Esophagus muscularis mucosa (tissue), 4 donors: ENCODE measurements at regions not wholly inside any gene's neighbourhood (a gene's known extent, or its start where the extent isn't known, plus 50 kb on each side); places are given as distances from the start of the nearest gene placed in this dataset.

ENCODE experiments used
- DNase-seq: peaks from one replicate; pipeline ENCODE4 v3.0.0-alpha.2; 2017; ENCODE audit errors: extremely low spot score
- H3K27ac ChIP-seq, 4 donors: fragments of 200-600 bp; sonication (generic); replicated peaks in 1 of 4; 1 replicate in 3 of 4; 2 replicates in 1 of 4; pipeline ENCODE4 v1.5.1; 2016 to 2019; ENCODE audit warnings: mild to moderate bottlenecking in 1 of 4
- H3K27me3 ChIP-seq, 4 donors: fragments of 200-600 bp; sonication (generic); one replicate each; pipeline versions ENCODE4 v1.5.1 to v1.6.0; 2016 to 2019
- H3K36me3 ChIP-seq, 4 donors: fragments of 200-600 bp; sonication (generic); one replicate each; pipeline ENCODE4 v1.5.1; 2016 to 2019
- H3K4me1 ChIP-seq, 4 donors: fragments of 200-600 bp; sonication (generic); one replicate each; pipeline ENCODE4 v1.5.1; 2016 to 2019
- H3K4me3 ChIP-seq, 4 donors: fragments of 200-600 bp; sonication (generic); 1 replicate in 2 of 4; 2 replicates in 2 of 4; pipeline ENCODE4 v1.5.1; 2016 to 2019; ENCODE audit warnings: mild to moderate bottlenecking in 4 of 4, moderate library complexity in 1 of 4
- H3K9me3 ChIP-seq, 4 donors: fragments of 200-600 bp; sonication (generic); 1 replicate in 3 of 4; 2 replicates in 1 of 4; pipeline ENCODE4 v1.5.1; 2016 to 2019
- CTCF ChIP-seq, 3 experiments: fragments of 200-600 bp in 2 of 3; fragments of 450-650 bp in 1 of 3; sonication (generic) in 2 of 3; IDR thresholded peaks; one replicate each; pipeline ENCODE4 v1.5.1; 2017 to 2019; ENCODE audit warnings: antibody characterized with exemption in 3 of 3, mild to moderate bottlenecking in 2 of 3, moderate library complexity in 1 of 3
- EP300 ChIP-seq: sonication (generic); formaldehyde crosslinking; IDR thresholded peaks from one replicate; pipeline ENCODE4 v1.6.1; 2017; ENCODE audit warnings: antibody characterized with exemption
- POLR2A ChIP-seq: fragments of 450-650 bp; IDR thresholded peaks from one replicate; pipeline ENCODE4 v1.6.1; 2017; ENCODE audit warnings: antibody characterized with exemption, moderate library complexity, mild to moderate bottlenecking, low read depth
- POLR2AphosphoS5 ChIP-seq, 2 donors: sonication (generic); formaldehyde crosslinking; IDR thresholded peaks; one replicate each; pipeline ENCODE4 v1.6.1; 2017; ENCODE audit warnings: antibody characterized with exemption in 2 of 2
- WGBS: methylation state at CpG from one replicate; pipeline ENCODE4 v1.1.5; 2018; 5-methylcytosine and 5-hydroxymethylcytosine counted together
- intact Hi-C: fragments of 100-400 bp; cut with DNase I; formaldehyde crosslinking; loops from one replicate; pipeline ENCODE4 v1.15.1; 2023

DNA sequence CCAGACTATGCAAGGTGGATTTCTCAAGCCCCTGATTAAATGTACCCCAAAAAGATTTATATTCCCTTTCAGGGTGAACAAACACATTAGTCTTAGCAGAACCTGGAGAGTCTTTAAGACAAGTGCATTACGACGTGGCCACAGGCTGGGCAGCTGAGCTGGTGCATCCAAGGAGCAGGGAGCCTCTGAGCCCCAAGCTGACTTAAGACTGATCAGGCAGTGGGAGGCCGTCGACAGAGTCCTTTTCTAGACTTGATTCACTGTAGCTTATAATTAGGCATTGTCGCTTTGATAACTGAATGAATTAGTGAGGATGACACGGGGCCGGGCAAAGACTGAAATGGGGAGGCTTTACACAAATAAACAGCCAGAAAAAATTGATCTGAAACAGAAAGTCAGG, 353.2 kb downstream of the GPAM start:
- intact Hi-C loops = no loop called here

DNA sequence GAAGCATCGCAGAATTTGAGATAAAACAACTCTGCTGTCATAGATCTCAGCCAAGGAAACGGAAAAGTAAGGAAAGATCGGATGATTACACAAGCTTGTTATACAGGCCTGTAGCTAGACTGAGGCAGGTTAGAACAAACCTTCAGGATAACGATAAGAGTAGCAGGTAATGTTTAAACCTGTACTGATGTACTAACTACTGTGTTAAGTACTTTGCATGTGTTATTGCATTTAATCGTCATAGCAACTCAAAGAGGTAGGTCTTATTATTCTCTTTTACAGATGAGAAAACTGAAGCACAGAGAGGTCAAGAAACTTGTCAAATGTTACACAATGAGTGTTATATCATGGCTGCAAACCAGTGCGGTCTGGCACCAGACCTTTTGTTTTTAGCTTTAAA, 352.5 kb downstream of the GPAM start:
- no peaks in the 10 kb centered on the region for H3K36me3 ChIP-seq
- TF ChIP-seq POLR2AphosphoS5 (IDR thresholded peaks at IDR 0.05) (no peak), EP300 (no peak), CTCF (IDR thresholded peaks at IDR 0.05) (no peak), POLR2A (no peak)
- H3K9me3 ChIP-seq = no peaks in the 10 kb centered on the region
- no peak overlapping the region for H3K4me3 ChIP-seq
- no peaks in the 10 kb centered on the region for H3K27me3 ChIP-seq
- no peak overlapping the region for H3K27ac ChIP-seq
- H3K4me1 ChIP-seq = peaks cover 0 to 4% (median 0%) of the 10 kb centered on the region in 4 donors
- intact Hi-C loops = no loop called here
- WGBS = 77% methylated on average over 6 of the region's 6 CpGs
- no peak for DNase-seq

More for the DNA sequence above, 353.2 kb downstream of the GPAM start:
- WGBS = 38% methylated on average over 7 of the region's 7 CpGs
- Histone ChIP-seq H3K4me1 (no peaks in the 10 kb centered on the region), H3K4me3 (no peak overlapping the region), H3K9me3 (no peaks in the 10 kb centered on the region), H3K27me3 (no peaks in the 10 kb centered on the region), H3K36me3 (no peaks in the 10 kb centered on the region), H3K27ac (no peak overlapping the region)
- TF ChIP-seq POLR2AphosphoS5 (IDR thresholded peaks at IDR 0.05) (no peak), CTCF (IDR thresholded peaks at IDR 0.05) (no peak), POLR2A (no peak), EP300 (no peak)
- DNase-seq = no peak

DNA sequence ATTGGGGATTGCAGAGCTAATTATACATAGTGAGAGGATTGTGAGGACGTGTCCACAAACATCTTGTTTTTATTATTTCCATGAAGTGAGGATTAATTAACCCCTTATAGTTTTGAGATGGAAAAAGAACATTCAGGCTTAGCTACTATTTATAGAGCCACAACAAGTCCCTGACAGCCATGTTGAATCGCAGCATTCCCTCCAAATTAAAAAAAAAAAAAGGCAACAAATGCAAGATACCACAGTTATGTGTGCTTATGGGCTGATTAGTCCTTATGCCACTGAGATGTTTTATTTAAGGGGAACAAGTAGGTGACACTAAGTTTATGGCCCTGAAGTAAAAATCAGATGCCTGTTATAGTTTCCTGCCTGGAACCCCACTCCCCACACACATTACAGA, 350.3 kb downstream of the GPAM start:
- WGBS = 54% methylated on average over 2 of the region's 2 CpGs
- DNase-seq = no peak
- Histone ChIP-seq H3K36me3 (no peaks in the 10 kb centered on the region), H3K4me1 (peaks cover 0 to 4% (median 0%) of the 10 kb centered on the region in 4 donors), H3K27me3 (no peaks in the 10 kb centered on the region), H3K27ac (no peak overlapping the region), H3K9me3 (no peaks in the 10 kb centered on the region), H3K4me3 (no peak overlapping the region)
- no peak for TF ChIP-seq EP300
- intact Hi-C loops = no loop called here

DNA sequence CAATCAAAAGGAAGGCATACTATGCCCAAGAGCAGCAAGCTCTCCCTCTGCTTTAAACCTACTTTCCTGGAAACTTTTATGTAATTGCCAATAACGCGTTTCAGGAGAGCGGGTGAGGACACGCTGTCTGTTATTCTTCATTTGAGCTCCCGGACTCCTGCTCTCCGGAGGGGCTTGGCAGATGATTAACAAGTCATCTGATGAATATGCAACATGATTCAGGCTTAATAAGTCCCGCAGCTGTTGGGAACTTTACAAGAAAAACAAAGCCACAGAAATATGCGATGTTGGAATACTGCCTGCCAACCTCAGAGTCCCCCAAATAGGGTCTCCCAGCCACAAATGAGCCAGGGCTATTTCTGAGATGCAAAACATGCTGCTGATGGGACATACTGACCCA, 348.0 kb downstream of the GPAM start:
- WGBS = 18% methylated on average over 8 of the region's 8 CpGs
- no peak for DNase-seq

GRCh38 chr10:111836064-111836463, 347.5 kb downstream of the GPAM start:
- 67% methylated on average over 1 of the region's 1 CpG for WGBS
- Histone ChIP-seq H3K9me3 (no peaks in the 10 kb centered on the region), H3K4me3 (no peak overlapping the region), H3K27me3 (no peaks in the 10 kb centered on the region), H3K4me1 (peaks cover 0 to 4% (median 0%) of the 10 kb centered on the region in 4 donors), H3K36me3 (no peaks in the 10 kb centered on the region), H3K27ac (no peak overlapping the region)
- intact Hi-C loops = no loop called here
- TF ChIP-seq POLR2A = no peak
- TF ChIP-seq CTCF (IDR thresholded peaks at IDR 0.05) = no peak
- no peak for TF ChIP-seq EP300
- TF ChIP-seq POLR2AphosphoS5 (IDR thresholded peaks at IDR 0.05) = no peak
- DNase-seq = no peak

More for the DNA sequence above, 348.0 kb downstream of the GPAM start:
- no peak for TF ChIP-seq POLR2A
- TF ChIP-seq EP300 = no peak
- no peak for TF ChIP-seq CTCF (IDR thresholded peaks at IDR 0.05)
- TF ChIP-seq POLR2AphosphoS5 (IDR thresholded peaks at IDR 0.05) = no peak
- no peak overlapping the region for H3K27ac ChIP-seq
- no peaks in the 10 kb centered on the region for H3K9me3 ChIP-seq
- peaks cover 0 to 4% (median 0%) of the 10 kb centered on the region in 4 donors for H3K4me1 ChIP-seq
- H3K36me3 ChIP-seq = no peaks in the 10 kb centered on the region
- no peak overlapping the region for H3K4me3 ChIP-seq
- intact Hi-C loops = no loop called here
- H3K27me3 ChIP-seq = no peaks in the 10 kb centered on the region
